NAMALWA (cell line): ENCODE measurements at regions not wholly inside any gene's neighbourhood (a gene's known extent, or its start where the extent isn't known, plus 50 kb on each side); places are given as distances from the start of the nearest gene placed in this dataset.

Source experiments
- DNase-seq: peaks from one replicate; pipeline ENCODE4 v3.0.0-alpha.2; 2015; ENCODE audit warnings: low spot score

GRCh38 chr13:108156749-108157148 lies 58.6 kb downstream of the LIG4 start:
- DNase-seq, result no peak

- peak; percentile 77 for DNase-seq
These were observed 59.9 kb downstream of the LIG4 start for GRCh38 chr13:108155185-108156106.

- no peak for DNase-seq
These were observed 60.9 kb downstream of the LIG4 start for GRCh38 chr13:108154421-108154858.

- DNase-seq, result no peak
These were observed 68.7 kb downstream of the LIG4 start for GRCh38 chr13:108146642-108147041.

GRCh38 chr13:108142702-108143436 lies 72.5 kb downstream of the LIG4 start:
- no peak for DNase-seq

GRCh38 chr13:108137176-108137575 lies 78.2 kb downstream of the LIG4 start:
- no peak for DNase-seq

- no peak for DNase-seq
These were observed 87.9 kb downstream of the LIG4 start for GRCh38 chr13:108127406-108127805.

GRCh38 chr13:108126056-108126455 lies 89.3 kb downstream of the LIG4 start:
- no peak for DNase-seq

- DNase-seq, result peak; percentile 20
These were observed 93.9 kb downstream of the LIG4 start for GRCh38 chr13:108121406-108121805.

GRCh38 chr13:108120856-108121255 lies 94.5 kb downstream of the LIG4 start:
- DNase-seq, result no peak

GRCh38 chr13:108120302-108120701 lies 95.0 kb downstream of the LIG4 start:
- peak; percentile 61 for DNase-seq

- DNase-seq, result no peak
These were observed 99.6 kb downstream of the LIG4 start for GRCh38 chr13:108115738-108116137.

GRCh38 chr13:108113407-108113806 lies 101.9 kb downstream of the LIG4 start:
- DNase-seq, result no peak

- DNase-seq, result peak; percentile 10
These were observed 110.6 kb downstream of the LIG4 start for GRCh38 chr13:108104736-108105135.

- no peak for DNase-seq
These were observed 112.6 kb downstream of the LIG4 start for GRCh38 chr13:108102771-108103170.

GRCh38 chr13:108096301-108096915 lies 118.9 kb downstream of the LIG4 start:
- no peak for DNase-seq

GRCh38 chr13:108095036-108095435 lies 120.3 kb downstream of the LIG4 start:
- no peak for DNase-seq

- DNase-seq, result no peak
These were observed 121.7 kb downstream of the LIG4 start for GRCh38 chr13:108093616-108094015.

- DNase-seq, result no peak
These were observed 127.5 kb downstream of the LIG4 start for GRCh38 chr13:108087810-108088209.

- DNase-seq, result peak; percentile 42
These were observed 128.7 kb downstream of the LIG4 start for GRCh38 chr13:108086678-108087077.

- DNase-seq, result no peak
These were observed 130.5 kb downstream of the LIG4 start for GRCh38 chr13:108084840-108085239.

GRCh38 chr13:108083056-108083455 lies 132.3 kb downstream of the LIG4 start:
- no peak for DNase-seq

- DNase-seq, result no peak
These were observed 132.9 kb downstream of the LIG4 start for GRCh38 chr13:108082481-108082880.
